DMS79 (cell line): ENCODE measurements at regions not wholly inside any gene's neighbourhood (a gene's known extent, or its start where the extent isn't known, plus 50 kb on each side); places are given as distances from the start of the nearest gene placed in this dataset.

Experiments
- DNase-seq: peaks from one replicate; lab custom pipeline; 2025; lab: John Stamatoyannopoulos, UW

- DNase-seq: no peak
Measured at GRCh38 chr22:42330170-42330569, 59.7 kb upstream of the TCF20 start.

GRCh38 chr22:42329504-42329903 lies 59.1 kb upstream of the TCF20 start:
- no peak for DNase-seq

GRCh38 chr22:42328784-42329145 lies 58.3 kb upstream of the TCF20 start:
- DNase-seq: no peak

- DNase-seq: no peak
Measured at GRCh38 chr22:42328130-42328783, 57.8 kb upstream of the TCF20 start.

- DNase-seq: no peak
Measured at GRCh38 chr22:42327462-42328129, 57.1 kb upstream of the TCF20 start.

GRCh38 chr22:42326801-42327200 lies 56.3 kb upstream of the TCF20 start:
- DNase-seq: no peak

- DNase-seq: no peak
Measured at GRCh38 chr22:42326301-42326700, 55.8 kb upstream of the TCF20 start.

GRCh38 chr22:42324990-42325710 lies 54.7 kb upstream of the TCF20 start:
- DNase-seq: no peak

GRCh38 chr22:42324566-42324965 lies 54.1 kb upstream of the TCF20 start:
- no peak for DNase-seq

GRCh38 chr22:42323971-42324370 lies 53.5 kb upstream of the TCF20 start:
- DNase-seq: no peak

- DNase-seq: no peak
Measured at GRCh38 chr22:42322562-42322926, 52.1 kb upstream of the TCF20 start.

GRCh38 chr22:42321908-42322561 lies 51.6 kb upstream of the TCF20 start:
- peak; percentile 82 for DNase-seq

GRCh38 chr22:42320443-42321416 lies 50.3 kb upstream of the TCF20 start:
- DNase-seq: no peak
